NCI-H2227 (cell line): ENCODE measurements at regions not wholly inside any gene's neighbourhood (a gene's known extent, or its start where the extent isn't known, plus 50 kb on each side); places are given as distances from the start of the nearest gene placed in this dataset.
"Not testable (repeated sequence)": the region's sequence is repeated elsewhere in the genome, so short reads cannot be mapped to it uniquely, and the experiment has no call there.

Experiments used
- DNase-seq: peaks from one replicate; lab custom pipeline; 2025; ENCODE audit not compliant: unreplicated experiment; lab: John Stamatoyannopoulos, UW

DNA sequence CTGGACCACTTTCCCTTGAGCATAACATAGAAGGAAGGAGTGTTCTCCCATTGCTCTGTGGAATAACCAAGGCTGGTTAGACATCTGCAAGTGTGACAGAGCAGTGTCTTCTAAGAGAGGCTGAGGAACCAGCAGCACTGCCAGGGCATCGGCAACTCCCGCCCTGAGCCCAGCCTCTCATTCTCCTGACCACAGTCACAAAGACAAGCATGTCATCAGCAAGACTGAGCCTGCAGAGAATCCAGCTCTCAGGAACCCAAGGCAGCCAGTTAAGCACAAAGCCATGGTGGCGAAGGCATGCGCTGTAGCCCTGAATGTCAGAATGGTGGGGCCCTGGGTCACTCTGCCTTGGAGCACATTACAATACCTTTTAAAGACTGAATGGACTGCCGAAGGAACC lies 253.9 kb downstream of the AGTPBP1 start:
- DNase-seq = no peak

DNA sequence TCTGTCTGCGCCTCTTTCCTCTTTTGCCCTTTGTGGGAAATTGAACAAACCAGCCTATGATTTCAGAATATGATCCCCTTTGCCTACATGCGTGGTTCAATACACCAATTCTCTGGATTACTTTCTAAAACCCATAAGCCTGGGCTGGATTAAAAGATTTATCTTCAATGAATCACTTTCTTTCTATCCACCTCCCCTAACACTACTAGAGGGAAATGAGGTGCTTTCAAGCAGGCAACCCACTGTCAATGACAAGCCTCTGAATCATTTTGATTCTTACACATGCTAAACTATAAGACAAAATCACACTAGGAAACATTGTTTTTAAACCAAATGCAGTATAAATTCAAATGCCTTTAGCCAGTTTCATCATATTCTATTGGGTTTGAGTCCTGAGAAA lies 257.5 kb downstream of the AGTPBP1 start:
- DNase-seq = no peak

DNA sequence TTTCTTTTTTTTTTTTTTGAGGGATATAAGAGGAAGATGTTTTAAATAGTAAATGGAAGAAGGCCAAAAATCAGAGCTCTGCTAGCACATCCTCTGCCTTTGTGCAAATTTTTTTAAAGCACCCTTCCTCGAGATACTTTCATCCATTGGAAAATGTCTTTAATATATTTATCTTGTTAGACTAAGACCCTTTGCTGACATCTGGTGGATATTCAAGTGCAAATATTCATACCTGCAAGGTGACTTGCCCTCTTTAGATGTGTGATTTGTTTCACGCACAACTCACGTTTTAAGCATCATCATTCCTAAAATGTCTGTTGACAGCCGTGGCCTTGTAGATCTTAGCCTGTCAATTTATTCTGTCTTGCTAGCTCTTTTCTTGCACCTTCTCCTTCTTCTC lies 258.5 kb downstream of the AGTPBP1 start:
- peak; percentile 20 for DNase-seq

DNA sequence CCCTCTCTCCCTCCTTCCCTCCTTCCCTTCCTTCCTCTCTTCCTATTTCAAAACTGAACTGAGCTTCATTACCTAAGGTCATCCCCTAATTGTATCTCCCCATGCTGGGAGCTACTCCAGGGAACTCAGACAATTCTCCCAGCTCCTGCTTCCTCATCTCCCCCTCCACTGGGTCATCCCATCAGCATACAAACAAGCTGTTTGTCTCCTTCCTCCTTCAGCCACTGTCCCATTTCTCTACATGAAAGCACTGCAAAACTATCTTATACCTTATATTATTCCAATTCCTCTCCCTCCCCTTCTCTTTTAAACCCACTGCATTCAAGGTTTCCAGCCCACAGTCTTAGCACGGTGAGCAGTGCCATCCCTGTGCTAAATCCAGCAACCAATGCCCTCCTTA lies 262.4 kb downstream of the AGTPBP1 start:
- no peak for DNase-seq

- DNase-seq = no peak
Observed at GRCh38 chr9:85478847-85479246, 262.9 kb downstream of the AGTPBP1 start.

GRCh38 chr9:85474896-85475295 lies 266.9 kb downstream of the AGTPBP1 start:
- not testable (repeated sequence) for DNase-seq

DNA sequence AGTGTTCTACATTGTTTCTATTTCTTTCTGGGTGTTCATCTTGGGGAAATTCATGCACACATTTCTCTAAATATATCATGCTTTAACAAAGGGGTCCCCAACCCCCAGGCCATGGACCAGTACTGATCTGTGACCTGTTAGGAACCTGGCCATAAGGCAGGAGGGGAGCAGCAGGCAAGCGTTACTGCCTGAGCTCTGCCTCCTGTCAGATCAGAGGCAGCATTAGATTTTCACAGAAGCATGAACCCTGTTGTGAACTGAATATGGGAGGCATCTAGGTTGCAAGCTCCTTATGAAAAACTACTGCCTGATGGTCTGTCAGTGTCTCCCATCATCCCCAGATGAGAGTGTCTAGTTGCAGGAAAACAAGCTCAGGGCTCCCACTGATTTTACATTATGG lies 270.0 kb downstream of the AGTPBP1 start:
- no peak for DNase-seq

GRCh38 chr9:85469041-85469440 lies 272.7 kb downstream of the AGTPBP1 start:
- DNase-seq = no peak

DNA sequence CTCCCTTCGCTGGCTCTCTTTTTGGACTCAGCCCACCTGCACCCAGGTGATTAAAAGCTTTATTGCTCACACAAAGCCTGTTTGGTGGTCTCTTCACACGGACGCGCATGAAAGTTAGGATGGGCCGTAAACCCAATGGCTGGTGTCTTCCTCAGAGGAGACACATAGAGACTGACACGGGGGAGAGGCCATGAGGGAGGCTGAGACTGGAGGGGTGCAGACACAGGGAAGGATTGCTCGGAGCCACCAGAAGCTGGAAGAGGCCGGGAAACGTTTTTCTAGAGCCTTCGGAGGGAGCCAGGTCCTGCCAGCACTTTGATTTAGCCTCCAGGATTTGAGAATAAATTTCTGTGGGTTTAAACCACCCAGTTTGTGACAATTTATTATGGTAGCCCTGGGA lies 274.9 kb downstream of the AGTPBP1 start:
- no peak for DNase-seq

DNA sequence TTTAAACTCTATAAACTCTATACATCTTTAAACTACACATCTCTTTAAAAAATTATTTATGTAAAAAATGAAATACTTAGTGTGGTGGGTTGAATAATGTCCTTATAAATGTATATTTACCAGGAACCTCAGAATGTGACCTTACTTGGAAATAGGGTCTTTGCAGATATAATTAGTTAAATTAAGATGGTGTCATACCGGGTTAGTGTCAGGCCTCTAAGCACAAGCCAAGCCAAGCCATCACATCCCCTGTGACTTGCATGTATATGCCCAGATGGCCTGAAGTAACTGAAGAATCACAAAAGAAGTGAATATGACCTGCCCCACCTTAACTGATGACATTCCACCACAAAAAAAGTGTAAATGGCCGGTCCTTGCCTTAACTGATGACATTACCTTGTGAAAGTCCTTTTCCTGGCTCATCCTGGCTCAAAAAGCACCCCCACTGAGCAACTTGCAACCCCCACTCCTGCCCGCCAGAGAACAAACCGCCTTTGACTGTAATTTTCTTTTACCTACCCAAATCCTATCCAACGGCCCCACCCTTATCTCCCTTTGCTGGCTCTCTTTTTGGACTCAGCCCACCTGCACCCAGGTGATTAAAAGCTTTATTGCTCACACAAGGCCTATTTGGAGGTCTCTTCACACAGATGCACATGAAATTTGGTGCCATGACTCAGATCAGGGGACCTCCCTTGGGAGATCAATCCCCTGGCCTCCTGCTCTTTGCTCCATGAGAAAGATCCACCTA lies 283.5 kb downstream of the AGTPBP1 start:
- DNase-seq = not testable (repeated sequence)

DNA sequence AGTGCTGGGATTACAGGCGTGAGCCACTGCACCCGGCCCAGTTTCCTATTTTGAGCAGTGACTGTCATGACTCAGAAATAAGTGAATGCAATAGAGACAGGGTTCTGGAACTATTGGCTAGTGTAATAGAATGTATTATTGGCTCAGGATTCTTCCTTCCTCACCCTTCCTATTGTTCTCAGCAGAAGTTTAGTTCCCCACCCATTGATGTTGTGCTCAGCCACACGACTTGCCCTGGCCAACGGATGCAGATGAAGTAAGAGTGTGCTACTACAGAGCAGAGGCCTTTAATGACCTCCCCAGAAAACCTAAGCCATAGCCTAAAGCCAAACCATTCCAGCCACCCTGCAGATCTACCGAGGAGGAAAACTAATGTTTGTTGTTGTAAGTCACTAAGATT lies 287.9 kb downstream of the AGTPBP1 start:
- no peak for DNase-seq

GRCh38 chr9:85452841-85453240 lies 288.9 kb downstream of the AGTPBP1 start:
- DNase-seq = no peak

GRCh38 chr9:85451680-85452079 lies 290.1 kb downstream of the AGTPBP1 start:
- DNase-seq = no peak

DNA sequence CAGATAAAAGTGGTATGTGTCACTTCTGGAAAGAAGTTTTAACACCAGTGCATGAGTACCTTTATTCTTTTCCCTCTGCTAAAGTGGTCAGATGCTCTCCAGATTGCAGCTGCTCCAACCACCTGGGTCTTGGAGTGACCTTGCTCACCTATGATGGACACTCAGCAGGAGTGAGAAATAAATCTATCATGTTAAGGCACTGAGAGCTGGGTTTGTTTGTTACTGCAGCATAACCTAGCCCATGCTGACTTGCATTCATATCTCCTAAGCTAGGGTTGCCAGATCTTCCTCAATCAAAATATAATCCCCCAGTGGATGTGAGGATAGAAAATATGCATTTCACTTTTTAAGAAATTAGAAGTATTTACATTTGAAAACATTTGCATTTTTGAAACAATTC lies 295.9 kb downstream of the AGTPBP1 start:
- DNase-seq = no peak

GRCh38 chr9:85444243-85444642 lies 297.5 kb downstream of the AGTPBP1 start:
- DNase-seq = no peak

DNA sequence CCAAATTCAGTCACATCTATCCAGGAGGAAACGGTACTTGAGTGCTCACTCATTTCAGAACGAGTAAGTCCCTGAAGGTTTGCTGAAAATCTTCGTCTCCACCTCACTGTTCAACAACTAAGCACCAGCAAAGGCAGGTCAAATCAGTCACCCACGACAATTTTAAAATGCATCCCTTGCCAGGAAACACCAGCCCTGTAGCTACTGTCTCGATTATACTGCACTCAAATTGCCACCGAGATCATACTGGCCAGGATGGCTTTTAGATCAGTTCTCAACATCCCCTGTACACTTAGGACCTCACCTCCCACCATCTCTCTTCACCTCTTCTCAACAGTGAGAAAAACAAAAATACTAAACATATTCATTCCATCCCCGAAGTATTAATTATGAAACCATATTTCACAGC lies 298.6 kb downstream of the AGTPBP1 start:
- DNase-seq = no peak

- DNase-seq = no peak
Observed at GRCh38 chr9:85439791-85440190, 302.0 kb downstream of the AGTPBP1 start.

DNA sequence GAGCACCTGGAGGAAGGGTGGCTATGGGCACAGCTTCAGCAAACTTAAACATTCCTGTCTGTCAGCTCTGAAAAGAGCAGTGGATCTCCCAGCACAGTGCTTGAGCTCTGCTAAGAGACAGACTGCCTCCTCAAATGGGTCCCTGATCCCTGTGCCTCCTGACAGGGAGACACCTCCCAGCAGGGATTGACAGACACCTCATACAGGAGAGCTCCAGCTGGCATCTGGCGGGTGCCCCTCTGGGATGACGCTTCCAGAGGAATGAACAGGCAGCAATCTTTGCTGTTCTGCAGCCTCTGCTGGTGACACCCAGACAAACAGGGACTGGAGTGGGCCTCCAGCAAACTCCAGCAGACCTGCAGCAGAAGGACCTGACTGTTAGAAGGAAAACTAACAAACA lies 307.8 kb downstream of the AGTPBP1 start:
- DNase-seq = not testable (repeated sequence)

GRCh38 chr9:85433551-85433950 lies 308.2 kb downstream of the AGTPBP1 start:
- not testable (repeated sequence) for DNase-seq

- DNase-seq = no peak
Observed at GRCh38 chr9:85433046-85433445, 308.7 kb downstream of the AGTPBP1 start.

DNA sequence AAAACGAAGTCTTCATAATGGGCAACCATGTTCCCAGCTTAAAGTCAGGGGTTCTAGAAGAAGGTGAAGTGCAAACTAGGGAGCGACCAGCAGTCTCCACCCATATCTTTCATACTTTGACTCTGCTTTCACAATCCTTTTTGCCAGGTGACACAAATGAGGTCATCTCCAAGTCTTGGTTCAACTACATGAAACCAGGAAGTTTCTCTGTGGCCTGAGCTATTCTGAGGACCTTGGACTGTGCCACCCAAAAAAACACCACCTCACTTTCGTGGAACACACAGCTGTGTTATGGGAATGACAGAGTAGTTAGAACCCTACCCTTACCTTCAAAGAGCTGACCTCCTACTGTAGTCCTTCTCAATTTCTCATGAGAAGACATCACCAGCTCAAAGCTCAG lies 309.2 kb downstream of the AGTPBP1 start:
- DNase-seq = no peak

GRCh38 chr9:85431339-85432102 lies 310.2 kb downstream of the AGTPBP1 start:
- DNase-seq = no peak
